ENCODE measurements at regions not wholly inside any gene's neighbourhood (a gene's known extent, or its start where the extent isn't known, plus 50 kb on each side); places are given as distances from the start of the nearest gene placed in this dataset.

- Histone ChIP-seq H3K9me3 (no peaks in the 10 kb centered on the region), H3K4me1 (no peaks in the 10 kb centered on the region), H3K27ac (no peak overlapping the region), H3K36me3 (no peaks in the 10 kb centered on the region), H3K27me3 (no peaks in the 10 kb centered on the region), H3K4me3 (no peak overlapping the region)
- TF ChIP-seq, protein P1, sequence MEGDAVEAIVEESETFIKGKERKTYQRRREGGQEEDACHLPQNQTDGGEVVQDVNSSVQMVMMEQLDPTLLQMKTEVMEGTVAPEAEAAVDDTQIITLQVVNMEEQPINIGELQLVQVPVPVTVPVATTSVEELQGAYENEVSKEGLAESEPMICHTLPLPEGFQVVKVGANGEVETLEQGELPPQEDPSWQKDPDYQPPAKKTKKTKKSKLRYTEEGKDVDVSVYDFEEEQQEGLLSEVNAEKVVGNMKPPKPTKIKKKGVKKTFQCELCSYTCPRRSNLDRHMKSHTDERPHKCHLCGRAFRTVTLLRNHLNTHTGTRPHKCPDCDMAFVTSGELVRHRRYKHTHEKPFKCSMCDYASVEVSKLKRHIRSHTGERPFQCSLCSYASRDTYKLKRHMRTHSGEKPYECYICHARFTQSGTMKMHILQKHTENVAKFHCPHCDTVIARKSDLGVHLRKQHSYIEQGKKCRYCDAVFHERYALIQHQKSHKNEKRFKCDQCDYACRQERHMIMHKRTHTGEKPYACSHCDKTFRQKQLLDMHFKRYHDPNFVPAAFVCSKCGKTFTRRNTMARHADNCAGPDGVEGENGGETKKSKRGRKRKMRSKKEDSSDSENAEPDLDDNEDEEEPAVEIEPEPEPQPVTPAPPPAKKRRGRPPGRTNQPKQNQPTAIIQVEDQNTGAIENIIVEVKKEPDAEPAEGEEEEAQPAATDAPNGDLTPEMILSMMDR (IDR thresholded peaks at IDR 0.05) = no peak
- TF ChIP-seq POLR2A (IDR thresholded peaks at IDR 0.05) (no peak), POLR2AphosphoS5 (IDR thresholded peaks at IDR 0.05; ENCODE audit: insufficient read depth in 1 of 2, low read depth in 1 of 2) (no peak)
- intact Hi-C loops (cut with DNase I) = no loop called here
- no peak for DNase-seq (ENCODE audit: extremely low spot score in 2 of 2)
Measured at GRCh38 chr5:143676802-143677201, 135.2 kb upstream of the HMHB1 start.

- TF ChIP-seq POLR2A (IDR thresholded peaks at IDR 0.05) (no peak), POLR2AphosphoS5 (IDR thresholded peaks at IDR 0.05; ENCODE audit: insufficient read depth in 1 of 2, low read depth in 1 of 2) (no peak)
- TF ChIP-seq, protein P1 (IDR thresholded peaks at IDR 0.05) = no peak
- H3K36me3 ChIP-seq = no peaks in the 10 kb centered on the region
- intact Hi-C loops (cut with DNase I) = no loop called here
- H3K27me3 ChIP-seq = no peaks in the 10 kb centered on the region
- no peak overlapping the region for H3K27ac ChIP-seq
- no peaks in the 10 kb centered on the region for H3K4me1 ChIP-seq
- no peak for DNase-seq (ENCODE audit: extremely low spot score in 2 of 2)
- H3K4me3 ChIP-seq = no peak overlapping the region
- no peaks in the 10 kb centered on the region for H3K9me3 ChIP-seq
Measured at GRCh38 chr5:143674469-143674786, 137.5 kb upstream of the HMHB1 start.

- H3K4me3 ChIP-seq = no peak overlapping the region
Measured at GRCh38 chr5:143673676-143674468, 138.1 kb upstream of the HMHB1 start.

DNA sequence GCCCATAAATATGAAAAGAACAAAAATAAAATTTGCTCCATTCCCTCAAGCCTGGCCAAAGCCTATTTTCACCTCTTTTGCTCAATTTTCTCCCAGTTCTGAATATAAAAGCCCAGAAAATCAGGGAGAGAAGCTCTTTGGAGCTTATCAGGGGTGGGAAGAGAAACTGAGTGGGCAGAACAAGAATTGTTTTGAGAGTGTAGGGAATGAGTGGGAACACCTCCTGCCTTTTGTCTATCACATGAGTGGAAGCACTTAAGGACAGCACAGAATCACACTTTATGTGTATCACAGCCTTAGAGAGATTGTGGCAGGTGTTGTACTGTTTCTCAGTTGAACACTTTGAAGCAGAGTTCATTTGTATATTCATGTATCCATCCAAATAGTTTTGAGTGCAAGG, 139.2 kb upstream of the HMHB1 start:
- intact Hi-C loops (cut with DNase I) = no loop called here
- Histone ChIP-seq H3K36me3 (no peaks in the 10 kb centered on the region), H3K4me3 (no peak overlapping the region), H3K9me3 (no peaks in the 10 kb centered on the region), H3K27me3 (no peaks in the 10 kb centered on the region), H3K27ac (no peak overlapping the region), H3K4me1 (no peaks in the 10 kb centered on the region)
- TF ChIP-seq, protein P1 (IDR thresholded peaks at IDR 0.05) = no peak
- TF ChIP-seq POLR2AphosphoS5 (IDR thresholded peaks at IDR 0.05; ENCODE audit: insufficient read depth in 1 of 2, low read depth in 1 of 2) (no peak), POLR2A (IDR thresholded peaks at IDR 0.05) (no peak)
- no peak for DNase-seq (ENCODE audit: extremely low spot score in 2 of 2)

More at GRCh38 chr5:143673676-143674468, 138.1 kb upstream of the HMHB1 start:
- Histone ChIP-seq H3K9me3 (no peaks in the 10 kb centered on the region), H3K27ac (no peak overlapping the region), H3K27me3 (no peaks in the 10 kb centered on the region), H3K4me1 (no peaks in the 10 kb centered on the region), H3K36me3 (no peaks in the 10 kb centered on the region)
- TF ChIP-seq POLR2AphosphoS5 (IDR thresholded peaks at IDR 0.05; ENCODE audit: insufficient read depth in 1 of 2, low read depth in 1 of 2) = no peak
- TF ChIP-seq POLR2A (IDR thresholded peaks at IDR 0.05) = no peak
- TF ChIP-seq, protein P1 (IDR thresholded peaks at IDR 0.05) = no peak
- intact Hi-C loops (cut with DNase I) = no loop called here
- DNase-seq (ENCODE audit: extremely low spot score in 2 of 2) = no peak
